IPS-NIHi11 (cell line): ENCODE measurements at regions not wholly inside any gene's neighbourhood (a gene's known extent, or its start where the extent isn't known, plus 50 kb on each side); places are given as distances from the start of the nearest gene placed in this dataset.
A peak's percentile ranks its signal among the peaks of the same experiment; 100 is the strongest.

Experiments used
- DNase-seq: peaks from one replicate; pipeline ENCODE4 v3.0.0; 2012; ENCODE audit warnings: mixed read lengths, low spot score

GRCh38 chr11:70824605-70825245 is 426.4 kb downstream of the CTTN start:
- DNase-seq, result peak; percentile 69

- no peak for DNase-seq
Observed at GRCh38 chr11:70825893-70826540, 426.4 kb downstream of the SHANK2 start.

GRCh38 chr11:70826541-70827335 is 425.6 kb downstream of the SHANK2 start:
- peak; percentile 84 for DNase-seq

GRCh38 chr11:70828593-70829082 is 423.7 kb downstream of the SHANK2 start:
- DNase-seq, result no peak

- no peak for DNase-seq
Observed at GRCh38 chr11:70829134-70829885, 423.1 kb downstream of the SHANK2 start.

- no peak for DNase-seq
Observed at GRCh38 chr11:70829886-70830272, 422.5 kb downstream of the SHANK2 start.

- DNase-seq, result no peak
Observed at GRCh38 chr11:70833011-70833410, 419.4 kb downstream of the SHANK2 start.

GRCh38 chr11:70833554-70833953 is 418.8 kb downstream of the SHANK2 start:
- no peak for DNase-seq

GRCh38 chr11:70834277-70834940 is 418.0 kb downstream of the SHANK2 start:
- DNase-seq, result peak; percentile 77

- no peak for DNase-seq
Observed at GRCh38 chr11:70834984-70835560, 417.3 kb downstream of the SHANK2 start.

GRCh38 chr11:70836071-70836470 is 416.3 kb downstream of the SHANK2 start:
- no peak for DNase-seq

GRCh38 chr11:70838198-70838597 is 414.2 kb downstream of the SHANK2 start:
- DNase-seq, result no peak

- no peak for DNase-seq
Observed at GRCh38 chr11:70839851-70840250, 412.5 kb downstream of the SHANK2 start.

- no peak for DNase-seq
Observed at GRCh38 chr11:70841264-70841663, 411.1 kb downstream of the SHANK2 start.

- DNase-seq, result no peak
Observed at GRCh38 chr11:70842256-70842655, 410.1 kb downstream of the SHANK2 start.

- no peak for DNase-seq
Observed at GRCh38 chr11:70842701-70843100, 409.7 kb downstream of the SHANK2 start.

- DNase-seq, result no peak
Observed at GRCh38 chr11:70843906-70844305, 408.5 kb downstream of the SHANK2 start.

- no peak for DNase-seq
Observed at GRCh38 chr11:70844387-70844786, 408.0 kb downstream of the SHANK2 start.

GRCh38 chr11:70845591-70846041 is 406.8 kb downstream of the SHANK2 start:
- DNase-seq, result no peak

GRCh38 chr11:70846781-70847655 is 405.4 kb downstream of the SHANK2 start:
- no peak for DNase-seq
